GM12878 (cell line): ENCODE measurements at regions not wholly inside any gene's neighbourhood (a gene's known extent, or its start where the extent isn't known, plus 50 kb on each side); places are given as distances from the start of the nearest gene placed in this dataset.

Experiments used
- CUX1 ChIP-seq: IDR thresholded peaks from 2 replicates; pipeline ENCODE4 v1.6.1; 2012; ENCODE audit warnings: improper control_type of control experiment, low read depth, low read length; ENCODE audit not compliant: insufficient replicate concordance
- TARDBP ChIP-seq: IDR thresholded peaks from 2 replicates; pipeline ENCODE4 v1.6.1; 2016; ENCODE audit warnings: borderline replicate concordance
- TF ChIP-seq, protein P1 (sequence below): fragments of 450-650 bp; IDR thresholded peaks from 2 replicates; pipeline ENCODE4 v1.6.1; 2017; ENCODE audit warnings: antibody characterized with exemption, mild to moderate bottlenecking, moderate library complexity

DNA sequence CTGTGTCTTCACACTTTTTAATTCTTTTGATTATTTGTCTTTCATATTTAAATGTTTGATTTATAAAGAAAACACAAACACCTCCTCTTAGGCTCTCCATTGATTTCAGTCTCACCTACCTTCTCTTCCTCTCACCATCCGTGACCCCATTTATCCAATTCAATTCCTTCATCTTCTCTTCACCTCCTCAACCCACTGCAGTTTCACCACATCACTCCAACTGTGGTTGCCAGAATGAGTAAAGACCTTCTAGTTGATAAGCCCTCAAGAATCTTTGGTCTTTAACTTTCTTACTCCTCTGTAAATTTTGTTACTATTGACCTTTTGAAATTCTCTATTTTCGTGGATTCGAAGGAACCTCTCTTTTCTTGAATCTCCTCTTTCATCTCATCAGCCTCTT, 260.7 kb downstream of the CHRM3 start (continued):
- TF ChIP-seq CUX1 (no peak), TARDBP (no peak)
- TF ChIP-seq, protein P1, sequence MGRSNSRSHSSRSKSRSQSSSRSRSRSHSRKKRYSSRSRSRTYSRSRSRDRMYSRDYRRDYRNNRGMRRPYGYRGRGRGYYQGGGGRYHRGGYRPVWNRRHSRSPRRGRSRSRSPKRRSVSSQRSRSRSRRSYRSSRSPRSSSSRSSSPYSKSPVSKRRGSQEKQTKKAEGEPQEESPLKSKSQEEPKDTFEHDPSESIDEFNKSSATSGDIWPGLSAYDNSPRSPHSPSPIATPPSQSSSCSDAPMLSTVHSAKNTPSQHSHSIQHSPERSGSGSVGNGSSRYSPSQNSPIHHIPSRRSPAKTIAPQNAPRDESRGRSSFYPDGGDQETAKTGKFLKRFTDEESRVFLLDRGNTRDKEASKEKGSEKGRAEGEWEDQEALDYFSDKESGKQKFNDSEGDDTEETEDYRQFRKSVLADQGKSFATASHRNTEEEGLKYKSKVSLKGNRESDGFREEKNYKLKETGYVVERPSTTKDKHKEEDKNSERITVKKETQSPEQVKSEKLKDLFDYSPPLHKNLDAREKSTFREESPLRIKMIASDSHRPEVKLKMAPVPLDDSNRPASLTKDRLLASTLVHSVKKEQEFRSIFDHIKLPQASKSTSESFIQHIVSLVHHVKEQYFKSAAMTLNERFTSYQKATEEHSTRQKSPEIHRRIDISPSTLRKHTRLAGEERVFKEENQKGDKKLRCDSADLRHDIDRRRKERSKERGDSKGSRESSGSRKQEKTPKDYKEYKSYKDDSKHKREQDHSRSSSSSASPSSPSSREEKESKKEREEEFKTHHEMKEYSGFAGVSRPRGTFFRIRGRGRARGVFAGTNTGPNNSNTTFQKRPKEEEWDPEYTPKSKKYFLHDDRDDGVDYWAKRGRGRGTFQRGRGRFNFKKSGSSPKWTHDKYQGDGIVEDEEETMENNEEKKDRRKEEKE: no peak
